ENCODE measurements at regions not wholly inside any gene's neighbourhood (a gene's known extent, or its start where the extent isn't known, plus 50 kb on each side); places are given as distances from the start of the nearest gene placed in this dataset.

DNA sequence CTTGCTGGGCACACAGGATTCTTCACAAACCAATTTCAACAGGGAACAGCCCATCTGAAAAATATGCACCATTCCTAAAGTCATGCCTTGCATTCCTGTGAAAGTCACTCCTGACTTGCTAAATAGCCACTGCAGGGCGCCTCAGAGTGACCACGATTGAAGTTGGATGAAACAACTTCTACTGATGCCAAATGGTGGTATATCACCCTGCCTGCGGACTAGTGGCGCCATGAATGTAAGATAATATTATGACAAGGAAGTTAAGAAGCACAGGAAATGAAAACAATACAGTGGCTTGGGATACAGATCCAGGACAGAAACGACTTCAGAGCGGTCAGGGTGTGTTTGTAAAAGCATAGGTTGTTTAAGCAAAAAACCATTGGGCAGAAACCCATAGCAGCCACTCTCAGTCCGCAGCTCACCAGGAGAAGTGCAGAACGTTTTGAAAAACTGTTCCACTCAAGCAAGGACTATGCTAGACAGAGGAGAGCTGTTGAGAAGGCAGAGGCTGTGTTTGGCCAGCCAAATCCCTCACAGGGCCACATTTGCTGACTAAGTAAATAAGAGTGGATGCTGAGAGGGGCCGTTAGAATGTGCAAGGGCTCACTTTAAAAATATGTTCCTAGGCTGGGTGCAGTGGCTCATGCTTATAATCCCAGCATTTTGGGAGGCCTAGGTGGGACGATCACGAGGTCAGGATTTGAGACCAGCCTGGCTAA lies 250.4 kb downstream of the PTTG2 start:
- Mint-ChIP-seq H3K9me3 (peaks cover 0 to 4% (median 0%) of the 10 kb centered on the region in 7 donors), H3K4me1 (peaks cover 0 to 4% (median 0%) of the 10 kb centered on the region in 3 donors), H3K27ac (no peak overlapping the region), H3K4me3 (no peak overlapping the region), H3K36me3 (no peaks in the 10 kb centered on the region), H3K27me3 (no peaks in the 10 kb centered on the region)
- DNase-seq (no peak), ATAC-seq (ENCODE audit: low read depth in 2 of 2) (no peak)

DNA sequence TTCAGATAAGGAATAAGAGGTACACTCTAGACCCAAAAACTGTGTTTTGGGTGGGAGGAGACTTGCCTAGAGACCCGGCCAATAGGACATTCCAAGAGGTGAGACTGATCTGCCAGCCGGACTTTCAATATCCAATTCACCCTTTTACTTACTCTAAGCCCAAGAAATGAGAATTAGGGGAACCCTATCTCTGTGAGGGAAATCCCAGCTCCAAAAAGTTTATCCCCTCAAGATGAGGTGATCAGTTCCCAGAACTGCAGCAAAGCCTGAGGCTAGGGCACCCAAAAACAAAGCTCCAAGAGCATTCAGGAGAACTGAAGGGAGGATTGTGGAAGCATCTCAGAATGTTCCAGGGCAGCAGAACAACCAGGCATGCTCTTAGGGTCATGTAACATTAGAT lies 251.7 kb downstream of the PTTG2 start:
- ATAC-seq (ENCODE audit: low read depth in 2 of 2) = no peak
- no peak for DNase-seq
- Mint-ChIP-seq H3K27ac (no peak overlapping the region), H3K4me1 (peaks cover 0 to 4% (median 0%) of the 10 kb centered on the region in 3 donors), H3K4me3 (no peak overlapping the region), H3K9me3 (peaks cover 0 to 4% (median 0%) of the 10 kb centered on the region in 7 donors), H3K36me3 (no peaks in the 10 kb centered on the region), H3K27me3 (no peaks in the 10 kb centered on the region)

DNA sequence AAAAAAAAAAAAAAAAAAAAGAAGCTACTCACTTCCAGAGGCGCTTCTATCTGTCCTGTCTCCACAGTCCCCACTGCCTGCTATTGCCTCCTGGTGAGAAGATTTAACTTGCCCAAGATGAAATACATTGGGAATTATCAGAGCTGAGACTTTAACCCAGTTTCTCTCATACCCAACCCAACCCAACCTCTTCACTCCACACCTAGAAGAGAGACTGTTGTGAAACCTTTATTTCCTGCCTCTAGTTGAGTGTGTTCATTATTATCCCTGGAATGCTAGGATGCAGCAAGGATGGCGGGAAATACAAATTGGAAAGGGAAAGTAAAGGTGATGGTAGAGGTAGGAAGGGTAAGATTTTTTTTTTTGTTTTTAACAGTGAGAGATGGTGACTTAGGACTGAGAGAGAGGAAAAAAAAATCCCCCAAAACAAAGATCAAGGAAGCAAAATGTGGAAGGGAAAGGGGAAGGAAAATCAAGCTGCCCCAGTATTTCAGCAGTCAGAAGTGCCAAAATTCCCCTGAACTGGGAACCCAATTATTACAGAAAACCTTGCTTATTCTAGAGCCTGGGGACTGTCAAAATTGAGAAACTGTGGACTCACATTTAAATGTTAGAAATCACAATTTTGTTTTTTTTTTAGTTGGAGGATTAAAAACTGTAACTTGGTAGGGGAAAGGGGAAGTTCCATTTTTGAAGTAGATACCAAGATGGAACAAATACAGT lies 253.0 kb downstream of the PTTG2 start:
- Mint-ChIP-seq H3K36me3 (no peaks in the 10 kb centered on the region), H3K27ac (peak overlapping the region in 1 of 6 donors; percentile 39), H3K9me3 (peaks cover 0 to 4% (median 0%) of the 10 kb centered on the region in 7 donors), H3K27me3 (no peaks in the 10 kb centered on the region), H3K4me3 (no peak overlapping the region), H3K4me1 (peaks cover 0 to 4% (median 0%) of the 10 kb centered on the region in 3 donors)
- DNase-seq = no peak
- no peak for ATAC-seq (ENCODE audit: low read depth in 2 of 2)

DNA sequence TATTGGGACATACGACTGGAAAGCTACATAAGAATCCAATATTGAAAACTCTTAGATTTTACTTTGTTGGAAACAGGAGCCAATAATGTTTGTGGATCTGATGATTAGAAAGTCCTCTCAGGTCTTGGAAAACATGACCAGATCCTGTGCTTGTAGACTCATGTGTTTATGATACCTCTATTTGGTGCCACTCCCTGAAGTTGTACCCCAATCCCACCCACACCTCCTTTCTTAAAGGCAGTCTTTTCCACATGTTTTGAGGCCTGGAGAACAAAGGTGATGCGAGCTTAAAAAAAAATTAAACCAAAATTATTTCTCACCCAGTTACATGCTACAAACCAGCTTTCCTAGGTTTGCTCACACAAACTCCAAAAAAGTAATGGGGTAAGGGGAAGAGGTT lies 262.7 kb downstream of the PTTG2 start:
- Mint-ChIP-seq H3K27me3 (peaks cover 3 to 24% (median 11%) of the 10 kb centered on the region in 3 donors), H3K4me1 (no peaks in the 10 kb centered on the region), H3K36me3 (peaks cover 0 to 15% of the 10 kb centered on the region in 2 donors), H3K27ac (peak overlapping the region in 1 of 6 donors; percentile 58), H3K9me3 (peaks cover 0 to 13% (median 3%) of the 10 kb centered on the region in 7 donors), H3K4me3 (no peak overlapping the region)
- no peak for ATAC-seq (ENCODE audit: low read depth in 2 of 2)
- no peak for DNase-seq

DNA sequence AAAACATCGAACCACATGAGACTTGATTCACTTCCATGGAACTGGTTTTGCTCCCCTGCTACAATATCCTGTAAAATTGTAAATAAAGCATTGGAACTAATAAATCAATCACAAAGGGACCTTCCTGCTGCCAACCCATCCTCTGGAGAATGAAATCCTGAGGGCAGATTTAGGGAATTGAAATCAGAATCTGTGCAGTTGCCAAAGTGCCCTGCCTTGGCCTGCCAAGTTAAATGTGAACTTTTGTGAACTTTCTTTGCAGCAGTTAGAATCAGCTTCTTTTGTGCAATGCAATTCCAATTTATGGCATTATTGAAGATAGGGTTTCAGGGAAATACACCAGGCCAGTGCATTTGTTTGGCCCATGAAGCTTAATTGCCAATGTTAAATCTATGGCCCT lies 263.1 kb downstream of the PTTG2 start:
- Mint-ChIP-seq H3K9me3 (peaks cover 0 to 13% (median 3%) of the 10 kb centered on the region in 7 donors), H3K27ac (no peak overlapping the region), H3K4me3 (no peak overlapping the region), H3K4me1 (no peaks in the 10 kb centered on the region), H3K36me3 (peaks cover 0 to 15% of the 10 kb centered on the region in 2 donors), H3K27me3 (peaks cover 3 to 24% (median 11%) of the 10 kb centered on the region in 3 donors)
- no peak for DNase-seq
- no peak for ATAC-seq (ENCODE audit: low read depth in 2 of 2)

DNA sequence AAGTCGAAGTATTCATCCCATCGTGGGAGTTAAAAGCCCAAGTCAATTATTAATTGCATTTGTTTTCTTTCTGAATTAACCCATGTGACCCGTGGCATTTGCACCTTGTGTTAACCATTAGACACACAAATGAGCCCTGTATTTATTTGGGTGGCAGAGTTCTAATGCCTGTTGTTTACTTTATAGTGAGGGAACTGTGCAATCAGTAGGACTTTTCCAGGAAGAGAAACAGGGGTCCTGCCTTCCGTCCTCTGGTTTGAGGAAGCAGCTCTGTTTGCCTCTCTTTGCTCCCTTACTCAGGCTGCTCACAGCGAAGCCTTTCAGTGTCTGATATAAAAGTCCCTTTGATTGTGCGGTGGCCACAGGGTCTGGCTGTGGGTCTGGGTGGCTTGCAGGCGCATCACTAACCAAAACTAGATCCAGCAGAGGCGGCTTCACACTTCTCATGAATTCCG lies 263.6 kb downstream of the PTTG2 start:
- DNase-seq (no peak), ATAC-seq (ENCODE audit: low read depth in 2 of 2) (no peak)
- Mint-ChIP-seq H3K4me3 (no peak overlapping the region), H3K27me3 (peaks cover 3 to 24% (median 11%) of the 10 kb centered on the region in 3 donors), H3K9me3 (peaks cover 0 to 13% (median 3%) of the 10 kb centered on the region in 7 donors), H3K36me3 (peaks cover 0 to 15% of the 10 kb centered on the region in 2 donors), H3K4me1 (no peaks in the 10 kb centered on the region), H3K27ac (peak overlapping the region in 1 of 6 donors; percentile 39)

DNA sequence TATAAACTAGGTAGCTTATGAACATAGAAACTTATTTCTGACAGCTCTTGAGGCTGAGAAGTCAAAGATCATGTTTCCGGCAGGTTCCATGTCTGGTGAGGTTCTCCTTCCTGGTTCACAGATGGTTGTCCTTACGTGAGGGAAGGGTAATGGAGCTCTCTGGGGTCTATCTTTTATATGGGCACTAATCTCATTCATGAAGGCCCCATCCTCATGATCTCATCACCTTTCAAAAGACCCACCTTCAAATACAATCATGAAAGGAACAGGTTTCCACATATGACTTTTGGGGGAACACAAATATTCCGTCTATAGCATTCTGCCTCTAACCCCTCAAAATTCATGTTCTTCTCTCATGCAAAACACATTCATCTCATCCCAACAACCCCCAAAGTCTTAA lies 264.7 kb downstream of the PTTG2 start:
- Mint-ChIP-seq H3K4me1 (no peaks in the 10 kb centered on the region), H3K27me3 (peaks cover 3 to 24% (median 11%) of the 10 kb centered on the region in 3 donors), H3K9me3 (peaks cover 0 to 13% (median 3%) of the 10 kb centered on the region in 7 donors), H3K4me3 (no peak overlapping the region), H3K27ac (no peak overlapping the region), H3K36me3 (peaks cover 0 to 15% of the 10 kb centered on the region in 2 donors)
- no peak for DNase-seq
- ATAC-seq (ENCODE audit: low read depth in 2 of 2) = no peak

DNA sequence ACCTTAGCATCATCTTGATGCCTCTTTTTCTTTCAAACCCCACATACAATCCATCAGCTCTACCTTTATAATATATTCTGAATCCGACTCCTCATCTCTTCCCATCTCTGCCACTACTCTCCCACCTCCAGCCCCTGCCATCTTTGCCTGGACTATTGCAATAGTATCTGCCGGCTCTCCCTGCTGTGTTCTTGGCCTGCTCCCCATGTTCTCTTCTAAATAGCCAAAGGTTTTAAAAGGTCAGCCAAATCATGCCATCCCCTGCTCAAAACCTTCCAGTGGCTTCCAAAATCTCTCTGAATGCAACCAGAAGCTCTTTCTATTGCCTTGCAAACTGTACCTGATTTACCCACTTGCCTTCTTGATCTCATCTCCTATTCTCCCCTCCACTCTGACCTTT lies 266.0 kb downstream of the PTTG2 start:
- ATAC-seq (ENCODE audit: low read depth in 2 of 2) (no peak), DNase-seq (no peak)
- Mint-ChIP-seq H3K9me3 (peaks cover 0 to 13% (median 3%) of the 10 kb centered on the region in 7 donors), H3K4me3 (no peak overlapping the region), H3K27ac (peak overlapping the region in 1 of 6 donors; percentile 0), H3K36me3 (peaks cover 0 to 15% of the 10 kb centered on the region in 2 donors), H3K27me3 (peaks cover 3 to 24% (median 11%) of the 10 kb centered on the region in 3 donors), H3K4me1 (no peaks in the 10 kb centered on the region)

DNA sequence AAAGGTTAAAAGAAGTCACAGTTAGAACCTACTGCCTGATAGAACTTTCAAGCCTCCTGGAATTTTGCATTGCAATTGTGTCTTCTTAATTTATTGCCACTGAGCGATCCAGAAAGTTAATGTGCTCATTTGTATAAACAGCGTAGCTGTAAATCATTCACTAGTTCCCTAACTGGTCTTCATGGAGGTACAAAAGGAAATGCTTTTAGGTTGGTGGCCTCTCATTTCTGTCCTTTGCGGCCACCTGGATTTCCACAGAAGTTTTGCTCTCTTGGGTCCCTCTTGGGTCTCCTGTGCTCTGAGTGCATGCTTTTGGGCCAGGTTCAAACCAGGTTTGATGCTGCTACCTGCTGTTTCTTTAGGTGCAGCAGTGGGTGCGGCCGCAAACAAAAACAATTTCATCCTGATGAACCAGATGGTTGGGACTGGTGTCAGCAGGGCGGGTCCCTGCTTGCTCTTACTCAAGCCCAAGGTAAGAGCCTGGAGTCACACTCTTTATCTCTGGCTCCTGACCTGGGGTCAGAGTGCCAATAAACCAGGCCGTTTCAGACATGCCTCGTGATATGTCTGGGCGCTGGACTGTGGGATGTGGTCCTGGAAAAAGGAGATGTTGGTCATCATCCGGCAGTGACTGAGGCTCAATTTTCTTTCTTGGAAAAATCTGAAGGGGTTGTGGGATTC lies 270.1 kb downstream of the PTTG2 start:
- peaks cover 0 to 5% (median 0%) of the 10 kb centered on the region in 7 donors for H3K9me3 Mint-ChIP-seq
- no peak overlapping the region for H3K27ac Mint-ChIP-seq
- peaks cover 0 to 9% of the 10 kb centered on the region in 2 donors for H3K36me3 Mint-ChIP-seq
- no peak overlapping the region for H3K4me3 Mint-ChIP-seq
- peaks cover 12 to 30% (median 20%) of the 10 kb centered on the region in 3 donors for H3K27me3 Mint-ChIP-seq
- H3K4me1 Mint-ChIP-seq = no peaks in the 10 kb centered on the region
- no peak for DNase-seq
- no peak for ATAC-seq (ENCODE audit: low read depth in 2 of 2)

DNA sequence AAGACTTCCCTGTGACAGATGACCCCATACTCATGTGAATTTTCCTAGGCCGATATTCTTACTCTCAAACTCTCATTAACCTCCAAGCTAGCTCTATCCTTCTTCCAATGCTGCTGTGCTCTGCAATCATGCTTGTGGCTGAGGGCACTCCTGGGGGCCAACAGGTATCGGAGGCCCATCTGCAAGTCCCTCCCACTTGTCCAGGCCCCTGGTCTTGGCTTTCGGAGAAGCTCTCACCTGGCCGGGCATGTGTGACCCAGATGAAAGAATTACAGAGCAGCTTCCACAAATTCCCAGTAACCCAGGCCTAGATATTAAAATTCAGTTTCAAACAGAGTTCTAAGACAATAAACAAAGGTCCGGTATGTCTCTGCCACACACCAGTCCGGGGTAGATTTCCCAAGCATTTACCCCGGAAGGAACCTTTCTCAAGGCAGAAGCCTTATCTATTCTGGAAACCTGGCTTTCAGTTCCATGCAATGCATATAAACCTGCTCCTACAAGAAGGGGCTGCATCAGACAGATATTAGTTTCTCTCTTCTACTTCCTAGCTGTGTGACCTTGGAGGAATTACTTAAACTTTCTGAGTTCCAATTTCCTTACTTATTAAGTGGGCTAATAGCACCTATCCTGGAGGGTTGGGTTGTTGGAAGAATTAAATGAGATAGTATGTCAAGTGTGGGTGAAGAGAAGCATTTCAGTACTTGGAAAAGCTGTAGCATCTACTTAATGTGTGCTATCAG lies 270.8 kb downstream of the PTTG2 start:
- Mint-ChIP-seq H3K36me3 (peaks cover 0 to 5% of the 10 kb centered on the region in 2 donors), H3K4me1 (no peaks in the 10 kb centered on the region), H3K27me3 (peaks cover 12 to 33% (median 19%) of the 10 kb centered on the region in 3 donors), H3K27ac (peak overlapping the region in 1 of 6 donors; percentile 34), H3K4me3 (no peak overlapping the region), H3K9me3 (peaks cover 0 to 4% (median 0%) of the 10 kb centered on the region in 7 donors)
- DNase-seq = no peak
- ATAC-seq (ENCODE audit: low read depth in 2 of 2) = no peak

DNA sequence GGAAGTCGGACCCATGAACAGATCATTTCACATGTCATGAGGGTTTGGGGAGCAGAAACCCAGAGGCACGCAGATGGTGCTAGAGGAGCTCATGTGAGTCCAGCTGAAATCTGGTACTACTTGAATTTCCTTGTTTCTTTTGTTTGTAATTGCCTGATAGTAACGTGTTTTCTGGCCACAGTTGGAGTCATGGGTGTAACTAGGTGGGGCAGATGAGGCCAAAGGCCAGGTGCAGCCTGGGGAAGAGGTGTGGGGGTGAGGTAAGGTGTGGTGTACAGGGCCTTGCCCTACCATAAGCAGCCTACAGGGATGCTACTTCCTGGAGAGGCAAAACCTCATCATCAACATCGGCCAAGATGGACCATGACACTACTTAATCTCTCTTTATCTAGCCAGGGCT lies 271.4 kb downstream of the PTTG2 start:
- Mint-ChIP-seq H3K4me3 (no peak overlapping the region), H3K27me3 (peaks cover 12 to 28% (median 20%) of the 10 kb centered on the region in 3 donors), H3K36me3 (no peaks in the 10 kb centered on the region), H3K9me3 (no peaks in the 10 kb centered on the region), H3K4me1 (no peaks in the 10 kb centered on the region), H3K27ac (no peak overlapping the region)
- ATAC-seq (ENCODE audit: low read depth in 2 of 2) (no peak), DNase-seq (no peak)

DNA sequence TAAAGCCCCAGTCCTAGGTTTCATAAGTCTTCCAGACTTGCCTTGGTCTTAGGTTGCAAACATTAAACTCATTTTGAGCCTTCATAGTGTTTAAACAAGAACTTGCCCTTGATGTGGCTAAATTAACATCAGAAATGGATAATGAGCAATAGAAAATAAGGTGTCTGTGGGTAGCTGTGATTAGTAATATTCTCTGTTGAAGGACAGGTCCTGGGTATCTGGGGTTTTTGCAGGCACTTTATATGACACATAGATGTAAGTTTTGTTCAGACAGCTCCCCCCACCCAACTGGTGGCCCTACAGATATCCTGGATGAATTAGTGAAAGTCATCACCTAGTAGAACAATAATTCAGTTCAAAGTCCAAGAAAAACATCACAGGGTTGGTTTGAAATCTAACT lies 272.5 kb downstream of the PTTG2 start:
- no peaks in the 10 kb centered on the region for H3K4me1 Mint-ChIP-seq
- no peaks in the 10 kb centered on the region for H3K9me3 Mint-ChIP-seq
- DNase-seq = no peak
- no peaks in the 10 kb centered on the region for H3K36me3 Mint-ChIP-seq
- no peak overlapping the region for H3K4me3 Mint-ChIP-seq
- H3K27ac Mint-ChIP-seq = no peak overlapping the region
- peaks cover 12 to 26% (median 20%) of the 10 kb centered on the region in 3 donors for H3K27me3 Mint-ChIP-seq
- no peak for ATAC-seq (ENCODE audit: low read depth in 2 of 2)

Measured in naive B cell (primary cell).